Astrocyte (in vitro differentiated cells and primary cell): ENCODE measurements at regions not wholly inside any gene's neighbourhood (a gene's known extent, or its start where the extent isn't known, plus 50 kb on each side); places are given as distances from the start of the nearest gene placed in this dataset.

ENCODE experiments used
- CTCF ChIP-seq: IDR thresholded peaks from 2 replicates; pipeline ENCODE4 v1.5.1; 2011; ENCODE audit warnings: low read depth, mild to moderate bottlenecking, inconsistent platforms, low read length, moderate library complexity; ENCODE audit not compliant: insufficient read depth
- EZH2 ChIP-seq: IDR thresholded peaks from 2 replicates; pipeline ENCODE4 v1.6.1; 2012; ENCODE audit warnings: mild to moderate bottlenecking, low read length, inconsistent platforms; ENCODE audit not compliant: insufficient read depth

- TF ChIP-seq CTCF (no peak), EZH2 (no peak)
These were observed 582.6 kb downstream of the UTRN start for GRCh38 chr6:144867761-144868160.
